HK-2 (cell line): ENCODE measurements at regions not wholly inside any gene's neighbourhood (a gene's known extent, or its start where the extent isn't known, plus 50 kb on each side); places are given as distances from the start of the nearest gene placed in this dataset.

ENCODE experiments used
- DNase-seq: peaks from one replicate; pipeline ENCODE4 v3.0.0-alpha.2; 2018; ENCODE audit not compliant: unreplicated experiment

DNA sequence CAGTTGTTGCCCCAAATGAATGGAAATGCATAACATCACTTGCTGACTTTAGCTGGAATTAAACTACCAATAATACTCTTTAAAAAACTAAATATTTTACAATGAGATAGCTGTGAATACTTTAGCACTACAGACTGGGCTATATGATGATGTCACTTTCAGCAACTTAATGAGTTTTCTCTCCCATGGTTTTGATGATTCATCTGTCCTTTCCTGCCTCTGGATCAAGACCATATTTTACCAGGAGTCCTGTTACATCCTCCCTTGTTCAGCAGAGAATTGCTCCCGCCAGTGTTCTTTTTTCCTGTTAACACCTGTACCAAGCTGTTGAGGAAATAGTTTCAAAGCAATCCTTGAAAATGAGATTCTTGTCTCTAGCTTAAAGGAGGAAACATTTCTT lies 543.0 kb downstream of the SPRY1 start:
- no peak for DNase-seq

DNA sequence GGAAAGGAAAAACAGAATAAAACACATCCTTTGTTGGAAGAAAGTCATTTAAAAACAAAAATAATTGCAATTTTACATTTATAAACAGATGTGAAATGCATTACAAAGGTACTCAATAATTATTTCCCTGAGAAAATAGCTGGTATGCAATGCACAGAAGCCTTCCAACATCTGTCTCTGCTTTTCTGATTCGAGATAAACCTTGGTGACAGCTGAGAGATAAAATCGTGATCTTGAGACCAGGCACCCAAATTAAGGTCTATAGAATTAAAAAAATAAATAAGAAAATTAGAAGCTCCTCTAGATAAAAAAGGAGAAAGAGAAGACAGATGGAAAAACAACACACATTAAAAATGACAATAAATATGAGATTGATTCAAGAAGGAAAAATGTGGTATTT lies 544.0 kb downstream of the SPRY1 start:
- DNase-seq: no peak

DNA sequence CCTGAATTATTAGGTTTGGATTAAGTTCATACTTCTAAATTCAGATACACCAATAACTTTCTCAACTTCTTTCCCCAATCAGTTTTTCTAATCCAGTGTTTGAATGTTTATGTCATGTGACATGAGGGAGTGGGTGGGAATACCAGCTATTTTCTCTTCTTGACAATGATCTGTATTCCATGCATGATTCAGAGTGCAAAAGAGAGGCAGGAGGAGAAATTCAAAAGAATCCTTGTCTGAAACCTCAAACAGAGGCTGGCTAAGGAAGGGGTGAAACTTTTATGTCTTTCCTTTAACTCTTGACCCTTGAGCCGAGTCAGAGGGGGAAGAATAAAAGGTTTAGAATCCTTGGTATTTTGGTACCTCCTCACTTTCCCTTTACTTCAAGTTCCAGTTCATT lies 544.7 kb downstream of the SPRY1 start:
- no peak for DNase-seq

DNA sequence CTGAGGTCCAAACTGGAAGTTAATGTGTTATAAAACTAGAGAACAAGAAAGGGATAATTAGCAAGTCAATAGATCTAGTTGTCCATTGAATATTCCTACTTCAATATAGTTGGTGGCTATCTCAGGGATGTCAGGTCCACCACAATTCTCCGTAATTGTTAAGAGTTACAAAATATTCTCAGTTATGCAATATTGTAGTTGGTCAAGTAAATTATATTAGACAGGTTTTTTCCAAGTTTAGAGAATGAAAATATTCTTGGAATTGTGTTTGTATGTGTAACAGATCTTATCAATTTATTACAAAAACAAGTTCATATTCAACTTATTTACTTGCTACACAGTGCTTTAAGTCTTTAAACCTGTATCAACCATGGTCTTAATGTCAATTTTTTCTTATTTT lies 547.4 kb downstream of the SPRY1 start:
- no peak for DNase-seq

DNA sequence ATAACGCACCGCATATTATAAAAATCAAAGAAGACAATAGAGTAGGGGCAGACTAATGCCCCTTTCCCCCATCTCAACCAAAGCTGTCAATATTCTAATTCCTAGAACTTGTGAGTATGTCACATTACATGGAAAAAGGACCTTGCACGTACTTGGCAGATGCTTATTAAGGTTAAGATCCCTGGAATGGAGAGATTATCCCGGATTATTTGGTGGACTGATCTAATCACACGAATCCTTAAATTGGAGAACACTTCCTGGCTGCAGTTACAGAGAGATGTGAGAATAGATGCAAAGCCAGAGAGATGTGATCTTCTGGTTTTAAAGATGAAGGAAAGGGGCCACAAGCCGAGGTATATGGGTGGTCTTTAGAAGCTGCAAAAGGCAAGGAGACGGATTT lies 548.7 kb downstream of the SPRY1 start:
- DNase-seq: no peak

DNA sequence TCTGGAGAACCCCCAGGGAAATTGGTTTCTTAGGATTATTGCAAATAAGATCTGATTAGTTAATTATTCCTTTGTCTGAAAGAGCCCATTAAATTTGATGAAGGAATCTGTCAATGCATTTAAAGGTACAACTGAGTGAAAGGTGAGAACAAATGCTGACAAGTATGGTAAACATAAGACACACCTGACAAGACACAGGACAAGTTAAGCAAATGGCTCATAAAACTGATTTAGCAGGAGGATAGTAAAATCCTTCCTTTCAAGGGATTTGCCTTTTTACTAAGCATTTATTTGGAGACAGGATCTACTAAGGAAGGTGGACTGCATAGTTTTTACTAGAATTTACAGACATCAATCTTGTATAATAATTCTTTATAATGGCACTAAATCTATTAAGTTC lies 553.9 kb downstream of the SPRY1 start:
- no peak for DNase-seq

DNA sequence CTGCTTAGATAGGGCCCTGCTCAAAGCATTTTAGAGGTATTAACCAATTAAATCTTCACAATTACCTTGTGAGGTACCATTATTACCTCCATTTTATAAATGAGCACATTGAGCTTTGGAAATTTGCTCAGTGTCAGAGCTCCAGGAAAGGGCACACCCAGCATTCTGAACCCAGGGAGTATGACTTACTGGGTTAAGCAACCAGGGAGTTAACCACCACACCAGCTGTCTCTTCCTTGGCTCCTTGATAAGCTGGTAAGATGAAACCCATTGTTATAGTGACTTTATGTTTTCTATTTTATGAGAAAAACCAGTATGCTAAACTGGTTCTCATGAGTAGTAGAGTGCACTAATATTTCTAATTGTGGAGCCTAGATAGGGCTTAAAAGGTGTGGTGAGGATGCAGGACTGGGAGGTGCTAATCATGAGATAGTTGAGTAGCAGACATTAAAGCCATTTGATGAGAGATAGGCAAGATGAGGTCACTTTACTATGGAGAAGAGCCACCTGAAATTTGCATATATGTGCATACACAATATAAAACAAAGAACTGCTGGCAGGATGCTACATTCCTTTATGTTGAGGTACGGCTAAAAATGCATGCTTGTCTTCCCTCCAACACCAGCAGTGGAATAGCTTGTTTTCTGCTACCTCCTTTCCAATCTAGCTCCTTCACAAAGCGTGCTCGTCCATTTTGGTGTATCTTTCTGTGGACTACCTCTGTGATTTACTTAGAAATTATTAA lies 556.1 kb downstream of the SPRY1 start:
- no peak for DNase-seq

DNA sequence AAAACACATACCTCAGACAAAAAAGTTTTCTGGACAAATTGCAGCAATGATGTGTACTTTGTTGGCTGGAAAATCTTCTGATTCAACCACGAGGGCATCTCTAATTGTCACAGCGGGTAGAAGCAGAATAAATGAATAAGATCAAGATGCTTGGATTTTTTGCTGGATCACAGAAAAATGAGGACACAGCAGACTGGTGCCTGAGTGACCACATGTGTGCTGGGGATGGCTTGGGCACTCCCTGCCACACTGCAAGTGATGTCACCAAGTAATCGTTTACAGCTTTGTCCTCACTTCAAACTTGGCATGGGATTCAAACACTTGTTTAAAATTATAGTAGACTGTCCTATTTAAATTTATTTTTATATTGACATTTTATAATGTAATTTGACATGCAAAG lies 557.0 kb downstream of the SPRY1 start:
- DNase-seq: no peak

DNA sequence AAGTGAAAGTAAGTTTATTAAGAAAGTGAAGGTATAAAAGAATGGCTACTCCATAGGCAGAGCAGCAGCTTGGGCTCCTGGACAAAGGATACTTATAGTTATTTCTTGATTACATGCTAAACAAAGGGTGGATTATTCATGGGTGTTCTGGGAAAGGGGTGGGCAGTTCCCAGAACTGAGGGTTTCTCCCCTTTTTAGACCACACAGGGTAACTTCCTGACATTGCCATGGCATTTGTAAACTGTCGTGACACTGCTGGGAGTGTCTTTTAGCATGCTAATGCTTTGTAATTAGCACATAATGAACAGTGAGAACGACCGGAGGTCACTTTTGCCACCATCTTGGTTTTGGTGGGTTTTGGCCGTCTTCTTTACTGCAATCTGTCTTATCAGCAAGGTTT lies 557.6 kb downstream of the SPRY1 start:
- no peak for DNase-seq

DNA sequence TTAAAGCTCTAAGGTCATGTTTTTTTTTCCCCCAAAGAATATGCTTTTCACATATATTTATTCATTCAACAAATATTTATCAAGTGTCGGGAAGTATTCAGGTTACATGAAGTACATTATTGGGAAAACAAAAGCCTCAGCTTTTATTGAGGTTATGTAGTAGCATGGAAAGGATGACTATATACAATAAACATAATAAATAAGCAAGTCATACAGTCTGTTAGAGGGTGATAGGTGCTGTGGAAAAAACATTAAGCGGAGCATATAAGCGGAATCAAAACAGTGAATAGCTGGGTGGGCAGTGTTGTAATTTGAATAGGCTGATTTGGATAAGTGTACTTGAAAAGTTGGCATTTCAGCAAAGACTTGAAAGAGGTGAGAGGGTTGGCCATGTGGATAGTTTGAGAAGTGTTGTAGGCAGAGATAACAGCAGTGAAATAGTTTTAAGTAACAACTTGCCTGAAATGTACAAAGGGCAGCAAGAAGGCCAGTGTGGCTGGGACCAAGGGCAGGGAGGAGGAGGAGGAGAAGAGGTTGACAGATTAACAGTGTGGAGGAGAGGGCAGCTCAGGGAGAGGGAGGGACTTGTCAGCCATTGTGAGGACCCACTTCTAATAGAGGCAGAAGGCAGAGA lies 558.7 kb downstream of the SPRY1 start:
- no peak for DNase-seq

DNA sequence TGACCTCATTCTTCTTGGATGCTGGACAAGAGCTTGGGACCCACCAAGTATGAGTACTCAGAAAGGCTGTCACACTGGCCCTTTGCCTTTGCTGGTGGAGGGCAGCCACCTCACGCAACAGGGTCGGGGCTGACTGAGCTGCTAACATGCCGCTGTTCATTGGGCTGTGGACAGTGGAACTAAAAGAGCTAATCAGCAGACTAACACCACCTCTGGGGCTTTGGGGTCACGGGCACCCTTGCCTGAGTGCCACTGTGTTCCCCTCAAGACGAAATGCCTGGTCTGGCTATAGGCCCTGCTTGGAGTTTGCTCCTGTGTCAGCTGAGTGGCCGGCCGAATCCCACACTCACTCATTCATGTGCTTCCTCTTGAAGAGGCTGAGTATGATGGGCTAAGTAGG lies 559.6 kb downstream of the SPRY1 start:
- no peak for DNase-seq

DNA sequence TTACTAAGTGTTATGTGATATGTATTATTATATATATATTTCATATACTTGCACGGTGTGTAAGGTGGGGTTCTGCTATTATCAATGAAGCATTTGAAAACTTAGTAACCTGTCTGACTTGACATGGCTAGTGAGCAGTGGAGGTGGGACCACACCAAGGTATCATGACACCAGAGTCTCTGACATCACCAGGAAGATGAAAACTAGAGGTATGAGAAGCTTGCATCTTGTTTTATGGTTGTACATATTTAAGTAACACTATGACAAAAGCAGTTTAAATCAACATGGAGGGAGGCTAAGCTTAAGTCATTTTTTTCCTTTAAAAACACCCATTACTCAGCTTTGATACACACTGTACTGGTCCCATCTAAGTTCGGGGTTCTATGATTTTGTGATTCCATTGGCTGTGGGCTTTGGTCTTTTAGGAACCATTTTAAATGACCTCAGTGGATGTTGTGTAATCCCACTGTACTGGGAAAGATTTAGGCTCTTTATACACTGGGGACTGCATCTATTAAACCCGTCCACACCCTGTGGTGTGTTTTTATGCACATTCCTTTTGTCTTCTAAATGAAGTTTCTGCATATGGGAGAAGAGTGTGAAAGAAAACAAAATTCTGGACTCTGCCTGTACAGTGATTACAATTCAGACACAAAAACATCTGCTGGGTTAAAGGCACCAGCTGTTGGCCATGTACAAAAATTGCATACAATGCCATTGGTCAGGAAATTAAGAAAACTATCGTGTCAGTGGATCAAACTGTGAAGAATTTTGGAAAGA lies 570.6 kb downstream of the SPRY1 start:
- DNase-seq: no peak

DNA sequence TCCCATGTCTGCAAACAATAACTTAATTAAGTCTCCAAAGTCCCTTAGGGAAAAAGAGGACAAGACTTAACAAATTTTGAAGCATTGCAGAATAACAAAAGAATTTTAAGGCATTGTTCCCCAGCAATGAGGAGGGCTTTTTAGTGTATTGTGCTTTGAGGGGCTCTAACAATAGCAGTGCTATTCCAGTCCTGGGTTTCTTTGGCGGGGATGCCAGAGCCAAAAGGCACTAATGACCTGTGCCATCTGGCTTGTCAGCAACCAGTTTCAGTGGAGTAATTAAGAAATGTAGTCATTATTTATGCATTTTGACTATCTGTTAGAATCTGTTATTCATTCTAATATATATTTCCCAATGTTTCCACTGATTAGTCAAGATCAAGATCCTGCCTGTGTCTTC lies 575.4 kb downstream of the SPRY1 start:
- no peak for DNase-seq

DNA sequence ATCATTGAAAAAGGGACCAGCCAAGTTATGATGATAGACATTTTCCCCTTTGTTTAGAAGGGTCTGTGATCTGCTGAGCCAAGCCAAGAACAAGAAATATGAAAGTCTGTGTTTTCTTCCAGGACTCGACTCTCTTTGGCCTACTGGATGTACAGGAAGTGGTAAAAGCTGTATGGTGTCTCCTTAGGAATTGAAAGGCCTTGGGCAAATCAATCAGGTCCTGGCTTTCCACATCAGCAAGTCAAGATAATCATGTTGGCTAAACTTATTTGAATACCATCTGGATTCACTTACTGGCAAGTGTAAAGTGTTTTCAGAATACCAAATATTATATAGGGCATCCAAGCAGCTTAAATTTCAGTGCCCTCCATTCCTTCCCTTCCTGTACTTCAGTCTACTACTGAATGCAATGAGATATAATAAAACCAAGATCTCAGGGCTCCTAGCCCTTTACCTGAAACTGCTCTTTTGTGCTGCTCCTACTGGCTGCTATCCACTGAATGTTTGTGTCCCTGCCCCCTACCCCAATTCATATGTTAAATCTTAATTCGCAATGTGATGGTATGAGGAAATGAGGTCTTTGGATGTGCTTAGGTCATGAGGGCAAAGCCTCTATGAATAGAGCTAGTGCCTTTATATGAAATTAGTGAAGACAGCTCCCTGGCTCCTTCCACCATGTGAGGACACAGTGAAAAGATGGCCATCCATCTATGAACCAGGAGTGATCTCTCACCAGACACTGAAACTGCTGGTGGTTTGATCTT lies 578.0 kb downstream of the SPRY1 start:
- no peak for DNase-seq

DNA sequence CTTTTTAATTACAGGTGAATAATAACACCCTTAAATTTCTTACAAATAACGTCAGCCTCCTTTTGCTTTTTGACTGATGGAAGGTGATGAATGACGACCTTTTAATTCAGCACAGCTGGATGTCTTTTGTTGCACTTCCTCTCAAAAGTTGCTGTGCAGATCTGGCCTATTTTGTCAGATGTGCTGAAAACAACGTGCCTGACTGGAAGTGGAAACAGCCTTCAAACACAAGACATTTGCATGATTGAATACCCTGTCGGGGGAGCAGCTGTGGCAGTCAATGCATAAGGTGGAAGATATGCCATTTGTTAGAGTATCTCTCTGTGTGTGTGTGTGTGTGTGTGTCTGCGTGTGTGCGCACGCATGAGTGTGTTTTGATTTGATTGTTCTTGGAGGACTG lies 579.7 kb downstream of the SPRY1 start:
- no peak for DNase-seq

DNA sequence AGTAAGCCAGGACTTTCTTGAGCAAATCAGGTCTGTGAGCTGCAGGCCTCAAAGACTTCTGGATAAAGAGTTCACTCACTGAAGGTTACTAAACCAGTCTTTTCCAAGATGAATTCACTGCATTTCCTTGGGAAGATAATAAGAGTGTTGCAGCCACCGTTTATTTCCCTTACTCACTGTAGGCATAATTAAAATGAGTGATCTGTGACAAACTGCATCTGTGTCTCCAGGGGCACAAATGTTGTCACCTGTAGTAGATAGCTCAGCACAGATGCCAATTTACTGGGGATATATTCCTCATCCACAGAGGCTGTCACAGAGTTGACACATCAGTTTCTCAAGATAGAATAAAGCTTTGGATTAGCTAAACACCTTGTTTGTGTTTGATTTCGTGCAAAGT lies 580.2 kb downstream of the SPRY1 start:
- no peak for DNase-seq

DNA sequence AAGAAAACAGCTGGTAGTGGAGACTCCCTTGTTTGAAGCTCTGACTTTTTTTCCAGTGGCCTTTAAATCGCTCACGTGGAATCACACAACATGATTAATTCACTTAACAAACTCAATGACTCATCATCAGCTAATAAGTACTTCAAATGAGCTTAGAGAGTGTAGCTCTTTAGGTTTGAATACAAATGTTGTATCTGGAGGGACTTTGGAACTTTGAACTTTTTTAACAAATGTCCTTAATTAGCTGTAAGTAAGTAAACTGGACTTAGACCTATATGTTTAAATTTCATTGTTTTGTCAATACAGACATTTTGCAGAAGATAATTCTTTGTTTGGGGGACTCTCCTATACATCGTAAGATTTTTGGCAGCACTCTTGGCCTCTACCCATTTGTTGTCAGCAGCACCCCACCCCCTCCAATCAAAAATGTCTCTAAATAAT lies 581.1 kb downstream of the SPRY1 start:
- no peak for DNase-seq

DNA sequence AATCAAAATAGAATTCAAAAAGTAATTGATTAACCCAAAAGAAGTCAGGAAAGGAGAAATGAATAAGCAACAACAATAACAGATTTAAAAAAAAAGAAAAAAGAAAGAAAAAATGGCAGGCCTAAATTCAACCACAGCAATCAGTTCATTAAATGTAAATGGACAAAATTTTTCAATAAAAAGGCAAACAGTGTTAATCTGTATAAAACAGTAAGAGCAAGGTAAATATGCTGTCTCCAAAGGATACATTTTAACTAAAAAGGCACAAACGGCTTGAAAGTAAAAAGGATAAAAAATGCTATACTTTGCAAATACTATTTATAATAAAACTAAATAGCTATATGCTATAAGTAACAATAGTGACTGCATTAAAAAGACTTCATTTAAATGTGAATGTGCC lies 582.0 kb downstream of the SPRY1 start:
- no peak for DNase-seq

DNA sequence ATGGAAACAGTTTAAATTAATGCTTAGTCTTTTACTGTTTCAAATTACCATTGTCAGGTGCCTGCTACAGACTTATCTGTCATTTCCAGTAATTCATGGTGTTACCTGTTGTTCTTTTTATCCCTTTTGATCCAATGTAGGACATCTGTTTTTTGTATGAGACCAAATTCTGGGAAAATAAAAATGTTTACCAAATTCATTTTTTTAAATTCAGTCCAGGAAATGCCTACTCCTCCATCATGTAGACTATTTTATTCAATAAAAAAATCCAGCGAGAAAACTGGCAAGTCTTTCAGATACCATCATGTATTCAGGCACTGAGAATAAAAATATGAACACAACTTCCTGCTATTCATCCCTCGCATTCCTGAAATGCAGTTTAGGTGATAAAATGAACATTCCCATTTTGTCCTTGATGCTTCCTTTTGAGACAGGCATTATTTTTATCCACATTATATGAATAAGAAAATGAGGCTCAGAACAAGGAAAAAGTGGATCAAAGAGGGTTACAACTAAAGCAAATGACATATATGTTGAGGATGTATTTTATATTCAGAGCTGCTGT lies 584.2 kb downstream of the SPRY1 start:
- DNase-seq: no peak

DNA sequence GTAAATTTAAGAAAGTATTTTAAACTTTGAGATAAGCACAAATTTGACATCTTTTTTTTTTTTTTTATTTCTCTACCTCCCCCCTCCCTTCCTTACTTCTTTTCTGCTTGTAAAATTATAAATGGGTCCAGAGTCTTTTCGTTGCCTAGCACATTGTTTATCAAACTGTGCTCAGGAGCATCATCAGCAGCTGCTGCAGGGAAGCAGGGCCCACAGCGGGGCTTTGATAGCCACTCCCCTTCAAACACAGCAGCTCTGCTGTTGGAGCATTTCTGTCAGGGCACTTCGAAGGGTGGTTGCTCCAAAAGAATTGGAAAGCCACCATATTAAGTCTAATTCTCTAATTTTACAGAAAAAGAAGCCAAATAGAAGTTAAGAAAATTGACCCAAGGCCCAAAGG lies 588.3 kb downstream of the SPRY1 start:
- DNase-seq: no peak

DNA sequence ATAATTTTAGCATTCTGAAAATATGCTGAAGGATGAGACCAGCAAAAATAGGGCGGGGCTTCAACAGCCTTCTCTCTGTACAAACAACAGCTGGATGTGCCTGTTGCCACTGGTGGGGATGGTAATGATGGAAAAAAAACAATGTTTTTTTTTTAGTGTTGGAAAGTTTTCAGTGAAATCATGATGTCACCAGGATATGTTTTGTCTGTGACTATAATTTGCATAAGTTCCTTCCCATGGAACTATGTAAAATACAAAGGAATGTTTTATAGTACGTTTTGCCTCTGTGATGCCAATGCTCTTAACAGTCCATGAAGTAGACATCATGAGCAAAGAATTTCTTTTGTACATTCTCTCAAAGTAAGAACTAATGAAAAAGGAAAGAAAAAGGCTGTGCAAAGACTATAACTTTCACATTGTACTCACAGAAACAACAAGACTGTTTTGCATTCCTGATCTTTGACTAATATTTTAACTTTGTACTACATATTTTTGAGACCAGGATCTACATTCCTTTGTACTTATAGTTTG lies 589.7 kb downstream of the SPRY1 start:
- DNase-seq: no peak

DNA sequence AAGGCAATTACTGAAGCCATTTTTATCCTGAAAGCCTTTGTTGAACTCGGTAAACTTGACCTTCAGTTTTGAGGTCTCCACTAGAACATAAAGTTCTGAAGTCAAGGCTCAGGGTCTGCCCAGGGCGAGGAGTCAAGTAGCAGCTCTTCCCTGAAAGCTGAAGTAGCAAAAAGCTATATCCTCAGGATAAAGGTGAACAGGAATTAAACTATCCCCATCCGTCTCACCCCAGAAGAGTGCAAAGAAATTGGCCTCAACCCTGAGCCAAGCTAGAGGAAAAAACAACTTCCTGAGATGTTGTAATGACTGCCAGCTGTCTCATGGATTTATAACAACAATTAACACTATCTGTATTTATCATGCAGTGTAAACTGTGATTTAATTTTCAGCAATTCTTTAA lies 590.8 kb downstream of the SPRY1 start:
- DNase-seq: no peak
